ENCODE measurements at regions not wholly inside any gene's neighbourhood (a gene's known extent, or its start where the extent isn't known, plus 50 kb on each side); places are given as distances from the start of the nearest gene placed in this dataset.

GRCh38 chr9:15113288-15113687 lies 193.7 kb downstream of the TTC39B start:
- ChIA-PET POLR2A (no interaction called here), CTCF (ENCODE audit: low intra/inter-chr PET ratio) (no interaction called here)
- FAIRE-seq (no peak), ATAC-seq (no peak), DNase-seq (ENCODE audit: extremely low read depth in 1 of 4, low spot score in 3 of 4) (no peak)
- no peaks in the 10 kb centered on the region for H3K9me1 ChIP-seq (ENCODE audit: control insufficient read depth, insufficient read depth, low read length)
- BruUV-seq (replicated peaks), result no TSS peak
- no peaks in the 10 kb centered on the region for H3K79me2 ChIP-seq (ENCODE audit: control insufficient read depth, insufficient read depth, low read length)
- no peak overlapping the region for H3K4me2 ChIP-seq (ENCODE audit: insufficient read depth, low read length)
- no peaks in the 10 kb centered on the region for H3K4me1 ChIP-seq (replicated peaks in 1 of 2; ENCODE audit: control insufficient read depth in 2 of 2, insufficient read depth in 2 of 2, low read length in 2 of 2)
- H3K36me3 ChIP-seq (ENCODE audit: control insufficient read depth, insufficient read depth, low read length), result no peaks in the 10 kb centered on the region
- in situ Hi-C loops (cut with MboI) (no loop called here), intact Hi-C loops (cut with micrococcal nuclease) (no loop called here)
- no peak overlapping the region for H3K27ac ChIP-seq (ENCODE audit: extremely low read depth, low read depth, low read length)
- TF ChIP-seq POLR2AphosphoS2 (IDR thresholded peaks at IDR 0.05; ENCODE audit: low read length), result no peak
- no peak for TF ChIP-seq CEBPG (CRISPR knock-in tag; IDR thresholded peaks at IDR 0.05)
- TF ChIP-seq CEBPG (tag; conservative IDR thresholded peaks at IDR 0.05 in 1 of 2, IDR thresholded peaks at IDR 0.05 in 1 of 2), result 0 out of 4 replicates have a peak, but pooled peaks of 1 of the 2 experiments have one; percentile 10
- H3K9me3 ChIP-seq (replicated peaks; ENCODE audit: control insufficient read depth, insufficient read depth, low read depth, low read length), result no peaks in the 10 kb centered on the region
- H3K9ac ChIP-seq (ENCODE audit: insufficient read depth in 1 of 2, low read depth in 2 of 2, low read length in 2 of 2), result no peak overlapping the region
- no peaks in the 10 kb centered on the region for H3K27me3 ChIP-seq (ENCODE audit: control insufficient read depth in 2 of 2, insufficient read depth in 2 of 2, low read length in 2 of 2)
- H3K4me3 ChIP-seq, result no peak overlapping the region
- H4K20me1 ChIP-seq (replicated peaks; ENCODE audit: control insufficient read depth, insufficient read depth, low read length), result no peaks in the 10 kb centered on the region
- no peak overlapping the region for H2AFZ ChIP-seq (ENCODE audit: low read depth, low read length)

GRCh38 chr9:15111071-15111470 lies 195.9 kb downstream of the TTC39B start:
- no peak overlapping the region for H3K4me3 ChIP-seq
- H3K27me3 ChIP-seq (ENCODE audit: control insufficient read depth in 2 of 2, insufficient read depth in 2 of 2, low read length in 2 of 2), result no peaks in the 10 kb centered on the region
- ChIA-PET CTCF (ENCODE audit: low intra/inter-chr PET ratio) (no interaction called here), POLR2A (no interaction called here)
- in situ Hi-C loops (cut with MboI) (no loop called here), intact Hi-C loops (cut with micrococcal nuclease) (no loop called here)
- H3K9ac ChIP-seq (ENCODE audit: insufficient read depth in 1 of 2, low read depth in 2 of 2, low read length in 2 of 2), result no peak overlapping the region
- H2AFZ ChIP-seq (ENCODE audit: low read depth, low read length), result no peak overlapping the region
- no peaks in the 10 kb centered on the region for H3K36me3 ChIP-seq (ENCODE audit: control insufficient read depth, insufficient read depth, low read length)
- H4K20me1 ChIP-seq (replicated peaks; ENCODE audit: control insufficient read depth, insufficient read depth, low read length), result no peaks in the 10 kb centered on the region
- ATAC-seq (no peak), DNase-seq (ENCODE audit: extremely low read depth in 1 of 4, low spot score in 3 of 4) (no peak), FAIRE-seq (no peak)
- no peak for TF ChIP-seq JUNB (CRISPR knock-in tag; conservative IDR thresholded peaks at IDR 0.05)
- TF ChIP-seq, protein P1, sequence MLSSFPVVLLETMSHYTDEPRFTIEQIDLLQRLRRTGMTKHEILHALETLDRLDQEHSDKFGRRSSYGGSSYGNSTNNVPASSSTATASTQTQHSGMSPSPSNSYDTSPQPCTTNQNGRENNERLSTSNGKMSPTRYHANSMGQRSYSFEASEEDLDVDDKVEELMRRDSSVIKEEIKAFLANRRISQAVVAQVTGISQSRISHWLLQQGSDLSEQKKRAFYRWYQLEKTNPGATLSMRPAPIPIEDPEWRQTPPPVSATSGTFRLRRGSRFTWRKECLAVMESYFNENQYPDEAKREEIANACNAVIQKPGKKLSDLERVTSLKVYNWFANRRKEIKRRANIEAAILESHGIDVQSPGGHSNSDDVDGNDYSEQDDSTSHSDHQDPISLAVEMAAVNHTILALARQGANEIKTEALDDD (IDR thresholded peaks at IDR 0.05), result no peak
- no peak for TF ChIP-seq SETDB1 (IDR thresholded peaks at IDR 0.05; ENCODE audit: low read length)
- TF ChIP-seq POLR2G (IDR thresholded peaks at IDR 0.05; ENCODE audit: low read depth, low read length), result no peak
- TF ChIP-seq EWSR1 (IDR thresholded peaks at IDR 0.05; ENCODE audit: borderline replicate concordance, low read depth, partially characterized antibody), result no peak
- no peak for TF ChIP-seq BCOR (IDR thresholded peaks at IDR 0.05)
- no peak for TF ChIP-seq GTF2F1 (IDR thresholded peaks at IDR 0.05; ENCODE audit: low read depth, low read length)
- no peak for TF ChIP-seq ZNF644 (tag; IDR thresholded peaks at IDR 0.05; ENCODE audit: low read depth)
- TF ChIP-seq TCF3 (CRISPR knock-in tag; IDR thresholded peaks at IDR 0.05), result no peak
- no peak for TF ChIP-seq ZNF174 (CRISPR knock-in tag; IDR thresholded peaks at IDR 0.05)
- TF ChIP-seq POLR2AphosphoS5 (IDR thresholded peaks at IDR 0.05; ENCODE audit: control insufficient read depth, insufficient read depth, low read depth, low read length), result no peak
- TF ChIP-seq TAL1 (IDR thresholded peaks at IDR 0.05), result no peak
- BruUV-seq (replicated peaks), result no TSS peak
- H3K79me2 ChIP-seq (ENCODE audit: control insufficient read depth, insufficient read depth, low read length), result no peaks in the 10 kb centered on the region
- no peak overlapping the region for H3K4me2 ChIP-seq (ENCODE audit: insufficient read depth, low read length)
- no peaks in the 10 kb centered on the region for H3K4me1 ChIP-seq (replicated peaks in 1 of 2; ENCODE audit: control insufficient read depth in 2 of 2, insufficient read depth in 2 of 2, low read length in 2 of 2)
- H3K9me3 ChIP-seq (replicated peaks; ENCODE audit: control insufficient read depth, insufficient read depth, low read depth, low read length), result no peaks in the 10 kb centered on the region
- no peak overlapping the region for H3K27ac ChIP-seq (ENCODE audit: extremely low read depth, low read depth, low read length)
- H3K9me1 ChIP-seq (ENCODE audit: control insufficient read depth, insufficient read depth, low read length), result no peaks in the 10 kb centered on the region

Measured in K562 (cell line).